ENCODE measurements at regions not wholly inside any gene's neighbourhood (a gene's known extent, or its start where the extent isn't known, plus 50 kb on each side); places are given as distances from the start of the nearest gene placed in this dataset.

DNA sequence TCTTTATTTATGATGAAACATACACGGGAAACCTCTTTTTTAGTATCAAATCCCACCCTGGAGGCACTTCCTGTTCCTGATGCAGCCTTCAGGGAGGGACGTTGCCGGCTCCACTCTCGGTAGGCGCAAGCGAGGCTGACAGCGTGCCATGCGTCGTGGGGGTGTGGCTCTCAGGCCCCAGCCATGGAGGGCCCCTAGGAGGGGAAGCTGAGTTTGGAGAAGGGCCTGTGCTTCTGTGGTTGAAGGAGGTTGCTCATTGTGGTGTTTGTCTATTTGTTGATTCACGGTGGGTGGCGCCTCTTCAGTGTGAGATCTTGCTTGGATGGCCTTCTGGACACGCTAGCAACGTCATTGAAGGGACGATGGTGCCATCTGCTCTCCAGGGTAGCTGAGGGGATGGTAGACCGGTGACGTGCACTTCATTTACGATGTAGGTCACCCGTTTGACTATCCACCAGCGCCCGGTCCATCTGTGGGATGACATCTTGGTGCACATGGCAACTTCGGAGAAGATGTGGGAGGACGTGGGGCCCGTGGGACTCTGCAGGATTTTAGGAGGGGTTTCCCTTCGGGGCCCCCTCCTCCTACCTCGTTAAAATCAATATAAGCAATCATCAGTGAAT lies 126.3 kb upstream of the RTL1 start:
- Histone ChIP-seq H3K9ac (replicated peaks; ENCODE audit: extremely low read depth, insufficient read depth, low read length) (no peak overlapping the region), H3K4me2 (ENCODE audit: insufficient read depth, low read length) (no peak overlapping the region), H4K20me1 (replicated peaks; ENCODE audit: control insufficient read depth, extremely low read depth, insufficient read depth, low read length) (no peaks in the 10 kb centered on the region), H3K27me3 (ENCODE audit: control insufficient read depth in 2 of 2, insufficient read depth in 2 of 2, low read length in 2 of 2) (no peaks in the 10 kb centered on the region), H2AFZ (ENCODE audit: low read depth, low read length) (no peak overlapping the region), H3K9me1 (replicated peaks; ENCODE audit: control insufficient read depth, extremely low read depth, insufficient read depth, low read length) (no peaks in the 10 kb centered on the region), H3K4me3 (replicated peaks in 1 of 3; ENCODE audit: insufficient read depth in 1 of 3, low read depth in 1 of 3, low read length in 3 of 3) (no peak overlapping the region), H3K27ac (ENCODE audit: insufficient read depth, low read depth, low read length) (no peak overlapping the region), H3K36me3 (ENCODE audit: control insufficient read depth in 2 of 2, extremely low read depth in 1 of 2, insufficient read depth in 2 of 2, low read length in 2 of 2) (peaks cover 0 to 11% of the 10 kb centered on the region in 2 experiments), H3K9me3 (replicated peaks; ENCODE audit: control insufficient read depth, insufficient read depth, low read length) (no peaks in the 10 kb centered on the region), H3K79me2 (ENCODE audit: control insufficient read depth, insufficient read depth, low read length) (no peaks in the 10 kb centered on the region), H3K4me1 (ENCODE audit: control insufficient read depth, extremely low read depth, insufficient read depth, low read length) (no peaks in the 10 kb centered on the region)
- TF ChIP-seq GATA2 (IDR thresholded peaks at IDR 0.05; ENCODE audit: insufficient read depth, insufficient read length, low read depth, low read length) (no peak), EZH2 (IDR thresholded peaks at IDR 0.05; ENCODE audit: borderline replicate concordance, low read depth, low read length, severe bottlenecking) (no peak), POLR2AphosphoS5 (IDR thresholded peaks at IDR 0.05; ENCODE audit: insufficient read depth, low read depth, low read length) (no peak), JUN (IDR thresholded peaks at IDR 0.05; ENCODE audit: borderline replicate concordance, insufficient read depth, insufficient read length, low read depth) (no peak), MYC (IDR thresholded peaks at IDR 0.05; ENCODE audit: low read depth, low read length) (no peak), FOS (IDR thresholded peaks at IDR 0.05; ENCODE audit: borderline replicate concordance, insufficient read depth, low read length) (no peak), POLR2A (IDR thresholded peaks at IDR 0.05; ENCODE audit: low read depth, low read length) (no peak)
- TF ChIP-seq, protein P1, sequence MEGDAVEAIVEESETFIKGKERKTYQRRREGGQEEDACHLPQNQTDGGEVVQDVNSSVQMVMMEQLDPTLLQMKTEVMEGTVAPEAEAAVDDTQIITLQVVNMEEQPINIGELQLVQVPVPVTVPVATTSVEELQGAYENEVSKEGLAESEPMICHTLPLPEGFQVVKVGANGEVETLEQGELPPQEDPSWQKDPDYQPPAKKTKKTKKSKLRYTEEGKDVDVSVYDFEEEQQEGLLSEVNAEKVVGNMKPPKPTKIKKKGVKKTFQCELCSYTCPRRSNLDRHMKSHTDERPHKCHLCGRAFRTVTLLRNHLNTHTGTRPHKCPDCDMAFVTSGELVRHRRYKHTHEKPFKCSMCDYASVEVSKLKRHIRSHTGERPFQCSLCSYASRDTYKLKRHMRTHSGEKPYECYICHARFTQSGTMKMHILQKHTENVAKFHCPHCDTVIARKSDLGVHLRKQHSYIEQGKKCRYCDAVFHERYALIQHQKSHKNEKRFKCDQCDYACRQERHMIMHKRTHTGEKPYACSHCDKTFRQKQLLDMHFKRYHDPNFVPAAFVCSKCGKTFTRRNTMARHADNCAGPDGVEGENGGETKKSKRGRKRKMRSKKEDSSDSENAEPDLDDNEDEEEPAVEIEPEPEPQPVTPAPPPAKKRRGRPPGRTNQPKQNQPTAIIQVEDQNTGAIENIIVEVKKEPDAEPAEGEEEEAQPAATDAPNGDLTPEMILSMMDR (IDR thresholded peaks at IDR 0.05; ENCODE audit: extremely low read depth in 1 of 2, insufficient read depth in 1 of 2, low read depth in 1 of 2, low read length in 2 of 2) = no peak
- TF ChIP-seq, protein P2, sequence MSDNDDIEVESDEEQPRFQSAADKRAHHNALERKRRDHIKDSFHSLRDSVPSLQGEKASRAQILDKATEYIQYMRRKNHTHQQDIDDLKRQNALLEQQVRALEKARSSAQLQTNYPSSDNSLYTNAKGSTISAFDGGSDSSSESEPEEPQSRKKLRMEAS (IDR thresholded peaks at IDR 0.05; ENCODE audit: insufficient read depth, insufficient read length) = no peak
- FAIRE-seq (no peak), DNase-seq (ENCODE audit: low read depth, low spot score) (no peak)
- BruUV-seq (replicated peaks) = no TSS peak
- dilution Hi-C loops (cut with MboI; ENCODE audit: extremely low pct_ligation_motif_present, low sequenced_read_pairs) (no loop called here), intact Hi-C loops (cut with micrococcal nuclease) (no loop called here)
- ChIA-PET POLR2A (no interaction called here), CTCF (no interaction called here)

All from endothelial cell of umbilical vein (primary cell).